ENCODE measurements at regions not wholly inside any gene's neighbourhood (a gene's known extent, or its start where the extent isn't known, plus 50 kb on each side); places are given as distances from the start of the nearest gene placed in this dataset.

- no peak for TF ChIP-seq CTCF (IDR thresholded peaks at IDR 0.05)
- TF ChIP-seq POLR2A (IDR thresholded peaks at IDR 0.05) = no peak
These were observed 144.2 kb upstream of the PARD3B start for GRCh38 chr2:204401114-204401513.

All from lower leg skin (tissue), 3 donors.